NCI-H1417 (cell line): ENCODE measurements at regions not wholly inside any gene's neighbourhood (a gene's known extent, or its start where the extent isn't known, plus 50 kb on each side); places are given as distances from the start of the nearest gene placed in this dataset.
A peak's percentile ranks its signal among the peaks of the same experiment; 100 is the strongest.

Experiments
- DNase-seq, 3 experiments: peaks; one replicate each; lab custom pipeline; 2025; lab: John Stamatoyannopoulos, UW

DNA sequence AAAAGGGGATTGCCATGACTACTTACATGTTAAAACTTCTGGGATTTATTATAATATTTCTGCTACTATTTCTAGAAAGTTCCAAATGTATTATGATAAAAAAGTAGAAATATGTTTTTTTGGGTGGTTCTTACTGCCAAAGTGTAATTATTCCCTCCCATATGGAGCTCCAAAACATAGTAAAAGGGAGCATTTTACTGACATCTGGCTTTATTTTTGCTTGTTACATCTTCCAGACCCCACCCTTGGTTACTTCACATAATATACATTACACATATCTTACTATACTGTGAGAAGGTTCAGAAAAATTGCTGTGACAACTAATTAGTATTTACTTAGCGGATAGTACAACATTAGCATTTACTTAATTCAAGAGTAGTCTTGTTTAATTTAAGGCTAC lies 205.1 kb upstream of the TLL1 start:
- peak in 1 of 3 experiments; percentile 54 for DNase-seq

DNA sequence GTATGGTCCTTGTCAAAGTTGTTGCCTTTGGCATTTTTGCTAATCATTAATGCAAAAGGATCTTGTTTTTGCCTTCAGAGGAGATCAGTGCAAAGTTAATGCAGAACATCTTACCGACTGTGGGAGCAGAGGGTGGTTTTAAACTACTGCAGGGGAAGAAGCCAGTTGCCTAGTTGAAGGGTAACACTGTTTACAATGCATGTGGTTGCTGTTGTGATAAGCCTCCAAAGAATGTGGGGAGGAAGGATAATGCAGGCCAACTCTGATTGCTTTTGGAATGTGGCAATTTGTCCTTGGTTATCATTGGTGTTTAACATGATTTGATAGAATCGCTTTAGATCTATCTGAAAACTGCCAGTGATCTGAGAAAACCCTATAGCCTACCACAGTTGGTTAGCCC lies 204.3 kb upstream of the TLL1 start:
- no peak for DNase-seq

GRCh38 chr4:165677081-165677480 lies 196.0 kb upstream of the TLL1 start:
- no peak for DNase-seq

GRCh38 chr4:165678236-165678935 lies 194.7 kb upstream of the TLL1 start:
- no peak for DNase-seq

- no peak for DNase-seq
Observed at GRCh38 chr4:165678936-165679325, 194.1 kb upstream of the TLL1 start.

- DNase-seq: no peak
Observed at GRCh38 chr4:165680821-165681220, 192.2 kb upstream of the TLL1 start.

DNA sequence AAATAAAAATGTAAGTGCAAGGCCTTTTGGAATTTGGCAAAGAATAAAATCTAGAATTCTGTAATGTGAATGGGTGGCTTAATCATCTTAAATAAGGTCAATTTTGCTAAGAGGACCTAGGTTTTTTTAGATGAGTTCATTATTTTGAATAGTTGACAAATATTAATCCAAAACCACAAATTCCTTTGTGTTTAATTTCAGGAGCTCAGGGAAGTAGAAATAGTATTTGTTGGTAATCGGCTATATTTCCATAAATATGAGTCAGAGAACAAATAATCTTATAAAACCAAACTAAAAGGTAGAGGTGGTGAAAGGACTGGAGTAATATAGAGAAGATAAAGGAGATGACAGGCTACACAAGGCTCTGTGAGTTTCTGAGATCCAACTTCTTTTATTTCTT lies 190.4 kb upstream of the TLL1 start:
- DNase-seq: no peak

GRCh38 chr4:165684177-165684805 lies 188.7 kb upstream of the TLL1 start:
- DNase-seq: peak in 1 of 3 experiments; percentile 5

DNA sequence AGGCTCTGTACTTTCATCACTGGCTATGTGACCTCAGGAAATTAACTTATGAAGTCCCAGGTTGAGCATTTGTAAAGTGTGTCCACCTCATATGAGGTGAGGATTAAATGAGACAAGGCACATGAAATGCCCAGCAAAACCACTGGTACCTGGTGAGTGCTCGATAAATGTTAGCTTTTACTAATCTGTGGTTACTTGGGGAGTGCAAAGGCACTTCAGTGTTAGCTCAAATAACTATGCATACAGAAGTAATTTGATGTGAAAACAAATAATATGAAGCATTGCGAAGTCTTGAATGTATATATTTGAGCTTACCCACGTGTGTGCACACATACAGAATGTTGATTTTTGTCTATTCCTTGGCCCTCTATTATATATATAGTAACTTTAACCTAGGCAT lies 186.3 kb upstream of the TLL1 start:
- DNase-seq: no peak

DNA sequence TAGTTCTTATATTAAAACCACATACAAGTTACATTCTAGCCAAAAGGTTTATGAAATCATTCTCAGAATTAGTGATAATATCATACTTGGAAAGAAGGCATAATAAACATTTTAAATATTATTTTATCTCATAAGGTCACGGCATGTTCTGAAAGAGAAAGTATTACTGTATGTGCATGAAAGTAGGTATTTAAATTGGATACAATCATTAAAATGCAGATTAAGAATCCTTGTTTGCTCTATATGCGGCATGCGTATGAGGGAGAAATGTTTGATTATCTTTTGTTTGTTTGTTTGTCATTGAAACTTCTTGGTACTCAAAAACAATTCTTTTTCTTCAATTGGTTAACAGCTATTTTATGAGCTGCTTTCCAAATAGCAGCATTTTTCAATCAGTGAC lies 183.9 kb upstream of the TLL1 start:
- no peak for DNase-seq

- no peak for DNase-seq
Observed at GRCh38 chr4:165692082-165692481, 181.0 kb upstream of the TLL1 start.

GRCh38 chr4:165698272-165698671 lies 174.8 kb upstream of the TLL1 start:
- peak in 1 of 3 experiments; percentile 68 for DNase-seq

GRCh38 chr4:165699055-165699454 lies 174.0 kb upstream of the TLL1 start:
- no peak for DNase-seq

DNA sequence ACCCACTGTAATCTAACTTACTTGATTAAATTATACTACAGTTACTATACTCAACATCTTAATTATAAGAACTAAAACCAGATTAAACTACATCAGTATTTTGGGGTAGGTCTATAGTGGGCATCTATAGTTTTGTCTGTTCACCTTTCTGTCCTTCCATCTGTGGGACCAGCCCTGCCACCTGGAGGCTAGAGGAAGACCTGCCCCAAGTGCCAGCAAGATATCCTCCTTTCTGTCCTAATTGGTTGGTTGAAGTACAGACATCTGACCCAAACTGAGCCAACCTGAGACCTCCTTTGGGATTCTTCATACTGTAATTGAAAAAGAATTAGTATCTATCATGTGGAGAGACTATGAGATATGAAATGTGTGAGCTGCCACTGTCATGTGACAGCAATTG lies 172.2 kb upstream of the TLL1 start:
- DNase-seq: no peak

DNA sequence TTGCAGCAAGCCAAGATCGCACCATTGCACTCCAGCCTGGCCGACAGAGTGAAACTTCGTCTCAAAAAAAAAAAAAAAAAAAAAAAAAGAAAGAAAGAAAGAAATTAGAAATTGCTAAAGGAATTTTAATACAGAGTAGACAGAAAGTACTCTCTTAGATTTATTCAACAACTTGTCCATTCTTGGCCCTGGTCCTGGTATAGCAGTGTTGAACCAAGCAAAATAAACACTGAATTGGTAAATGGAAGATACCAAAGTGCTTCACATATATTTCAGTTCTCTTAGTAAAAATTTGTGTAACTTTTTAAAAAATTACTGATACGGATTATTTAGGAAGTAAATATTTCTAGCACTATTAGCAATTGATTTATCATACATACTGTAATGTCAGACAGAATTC lies 165.9 kb upstream of the TLL1 start:
- no peak for DNase-seq

DNA sequence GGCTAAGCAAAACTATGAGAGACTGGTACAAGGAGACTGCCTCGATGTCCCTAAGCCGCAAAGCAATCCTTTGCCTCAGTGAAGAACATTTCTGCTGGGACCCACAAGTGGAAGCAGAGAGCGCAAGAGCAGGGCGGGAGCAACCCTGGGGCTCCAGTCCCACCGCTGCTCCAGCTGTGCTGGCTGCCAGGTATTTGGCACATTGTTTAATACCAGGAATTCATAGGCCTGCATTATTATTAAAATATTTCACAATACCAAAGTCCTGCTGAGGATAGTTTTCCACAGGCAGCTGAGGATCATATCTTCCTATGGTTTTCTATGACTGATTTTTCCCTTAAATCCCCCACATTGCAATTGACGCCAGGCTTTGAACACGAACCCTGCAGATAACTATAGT lies 163.5 kb upstream of the TLL1 start:
- DNase-seq: no peak

GRCh38 chr4:165709973-165710526 lies 163.0 kb upstream of the TLL1 start:
- DNase-seq: peak in 1 of 3 experiments; percentile 32

- no peak for DNase-seq
Observed at GRCh38 chr4:165711436-165711835, 161.6 kb upstream of the TLL1 start.

DNA sequence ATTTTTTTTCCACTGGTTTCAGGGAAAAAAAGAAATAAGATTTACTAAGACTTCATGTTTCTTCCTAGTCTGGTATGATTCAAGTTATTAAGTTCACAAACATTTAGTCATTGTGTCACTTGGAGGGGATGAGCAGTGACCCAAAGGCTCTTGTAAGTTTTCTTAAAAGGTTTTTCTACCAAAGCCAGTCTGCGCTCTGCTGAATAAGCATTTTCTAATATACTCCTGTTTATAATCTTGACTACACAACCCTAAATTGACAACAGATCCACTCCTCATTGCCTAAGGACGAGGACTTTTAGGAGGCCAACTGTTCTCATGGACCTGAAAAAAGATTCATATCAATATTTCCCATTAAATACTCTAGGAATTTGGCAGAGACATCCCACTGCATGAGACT lies 161.1 kb upstream of the TLL1 start:
- DNase-seq: no peak

- no peak for DNase-seq
Observed at GRCh38 chr4:165714650-165715049, 158.4 kb upstream of the TLL1 start.

DNA sequence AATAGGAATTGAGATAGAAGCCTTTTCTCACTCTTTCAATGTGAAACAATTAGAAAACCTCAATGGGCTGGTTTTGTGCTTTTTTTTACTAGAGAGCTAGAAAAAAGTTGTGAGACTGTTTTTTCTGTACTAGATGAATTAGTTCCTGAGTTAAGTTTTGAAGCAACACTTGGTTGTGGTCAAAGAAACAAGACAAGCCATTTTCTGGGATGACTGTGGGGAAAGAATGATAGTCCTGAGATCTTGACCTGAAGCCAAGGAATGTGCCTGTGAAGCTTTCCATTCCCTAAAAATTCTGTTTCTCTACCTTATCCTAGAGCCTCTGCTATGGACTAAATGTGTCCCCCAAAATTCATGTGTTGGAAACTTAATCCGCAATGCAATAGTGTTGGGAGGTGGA lies 157.8 kb upstream of the TLL1 start:
- DNase-seq: no peak

GRCh38 chr4:165715989-165716388 lies 157.0 kb upstream of the TLL1 start:
- DNase-seq: no peak

DNA sequence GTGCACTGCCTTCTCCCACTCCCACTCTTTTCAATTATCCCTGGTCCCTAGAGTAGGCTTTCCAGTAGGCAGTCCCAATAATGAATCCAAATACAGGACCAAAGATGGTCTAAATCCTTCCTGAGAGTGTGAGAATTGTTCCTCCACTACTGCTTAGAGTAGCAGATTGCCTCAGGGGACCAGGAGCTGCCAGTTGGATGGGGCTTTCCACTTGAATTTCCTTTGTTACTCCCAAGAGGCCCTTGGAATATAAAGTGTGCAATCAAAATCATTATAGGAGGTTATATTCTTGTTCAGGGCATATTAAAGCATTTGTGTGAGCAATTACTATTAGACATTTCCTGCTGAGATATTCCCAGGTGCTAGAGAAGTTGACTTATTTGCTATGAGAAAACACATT lies 156.6 kb upstream of the TLL1 start:
- DNase-seq: peak in 2 of 3 experiments; percentile 68 to 94

GRCh38 chr4:165718660-165719059 lies 154.4 kb upstream of the TLL1 start:
- DNase-seq: no peak
